HG02610 (cell line): ENCODE measurements at regions not wholly inside any gene's neighbourhood (a gene's known extent, or its start where the extent isn't known, plus 50 kb on each side); places are given as distances from the start of the nearest gene placed in this dataset.

Source experiments
- ATAC-seq: cut with Tn5 transposase; IDR thresholded peaks from one replicate; pipeline ENCODE4 v1.9.1; 2021; ENCODE audit warnings: mild to moderate bottlenecking, moderate library complexity; ENCODE audit not compliant: unreplicated experiment

DNA sequence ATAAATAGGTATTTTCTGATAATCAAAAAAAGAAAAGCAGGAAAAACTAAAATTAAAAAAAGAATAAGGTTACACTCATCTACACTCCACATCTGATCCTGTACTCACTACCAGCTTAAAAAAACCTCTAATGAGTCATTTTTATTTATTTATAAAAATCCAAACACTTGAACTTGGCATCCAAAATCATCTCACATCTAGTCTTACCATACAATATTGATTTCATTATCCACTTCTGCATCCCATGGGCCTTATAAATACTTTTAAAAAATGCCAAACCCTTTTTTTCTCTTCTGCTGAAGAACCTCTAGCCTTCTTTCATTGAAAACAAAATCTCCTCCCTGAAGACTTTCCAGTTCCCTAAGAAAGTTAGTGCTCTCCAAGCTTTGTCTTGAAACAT is 109.7 kb downstream of the TMTC3 start:
- no peak for ATAC-seq

DNA sequence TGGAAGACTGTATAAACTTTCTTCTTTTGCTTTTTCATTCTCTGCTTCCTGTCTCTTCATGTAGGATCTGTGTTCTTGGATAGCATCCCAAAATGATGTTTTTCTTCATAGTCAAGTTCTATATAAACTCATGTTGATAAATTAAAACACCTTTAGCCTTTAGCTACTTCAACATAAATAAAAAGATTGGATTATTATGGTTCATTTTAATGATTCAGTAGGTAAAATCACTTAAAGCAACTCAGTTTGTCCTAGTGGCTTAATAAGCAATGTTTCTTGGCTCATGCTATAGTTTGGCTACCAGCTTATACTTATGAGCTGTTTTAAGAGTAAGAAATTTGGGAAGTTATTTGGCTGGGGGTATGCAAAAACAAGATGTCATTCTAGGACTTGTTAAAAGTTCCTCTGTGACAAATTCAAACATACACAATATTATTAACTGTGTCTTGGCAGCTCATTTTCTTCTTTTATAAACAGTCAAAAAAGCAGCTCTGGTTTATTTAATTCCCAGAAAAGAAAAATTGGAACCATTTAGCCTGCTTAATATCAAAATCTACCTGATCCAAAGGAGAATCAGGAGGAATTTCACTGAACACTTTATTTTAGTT is 111.4 kb downstream of the TMTC3 start:
- ATAC-seq = no peak

DNA sequence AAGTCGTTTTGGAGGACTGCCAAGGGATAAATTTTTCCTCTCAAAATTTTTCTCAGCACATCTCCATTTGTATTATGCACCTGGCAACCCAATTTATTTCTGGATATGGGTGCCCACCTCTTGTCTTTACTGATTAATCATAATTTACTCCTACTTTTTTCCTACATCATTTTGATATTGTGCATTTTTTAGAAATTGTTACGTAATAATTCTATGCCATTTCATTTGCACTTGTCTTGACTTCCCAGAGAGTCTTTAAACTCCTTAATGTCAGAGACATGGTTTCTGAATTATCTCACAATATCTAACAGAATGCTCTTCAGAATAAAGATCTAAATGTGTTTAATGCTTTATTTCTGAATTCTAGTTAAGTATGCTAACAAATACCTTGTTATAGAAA is 113.1 kb downstream of the TMTC3 start:
- ATAC-seq = no peak

DNA sequence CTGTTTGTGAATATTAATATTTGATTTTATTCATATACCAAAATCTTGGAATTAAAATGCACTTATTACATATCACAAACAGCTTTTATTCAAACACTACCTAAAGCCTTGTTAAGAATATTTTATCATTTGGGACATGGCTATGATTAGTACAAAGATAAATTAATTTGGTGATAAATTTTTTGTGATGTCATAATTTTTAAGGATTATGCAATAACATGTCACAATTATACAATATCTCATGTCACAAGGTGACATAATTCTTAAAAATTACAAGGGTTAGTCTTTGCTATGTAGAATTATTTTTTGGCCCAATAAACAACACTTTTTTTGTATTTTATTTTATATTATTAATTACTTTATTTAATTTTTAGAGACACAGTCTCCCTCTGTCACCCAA is 113.7 kb downstream of the TMTC3 start:
- no peak for ATAC-seq

DNA sequence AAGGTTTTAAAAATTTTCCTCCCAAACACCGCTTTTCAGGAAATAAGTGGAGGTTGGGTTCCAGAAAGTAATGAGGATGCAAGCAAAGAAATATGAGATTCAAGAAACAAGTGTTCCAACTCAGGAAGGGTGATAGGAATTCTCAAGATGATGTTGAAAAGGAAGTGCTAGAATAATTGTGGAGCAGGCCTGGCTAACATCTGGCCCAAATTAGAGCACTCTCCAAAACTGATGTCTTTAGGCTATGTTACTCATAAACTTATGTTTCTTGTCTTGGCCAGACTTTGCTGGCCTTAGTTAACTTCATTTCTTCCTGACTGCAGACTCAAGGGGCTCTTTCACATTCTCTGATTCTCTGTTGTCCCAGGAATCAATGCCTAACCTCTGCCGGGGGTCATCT is 116.3 kb downstream of the TMTC3 start:
- no peak for ATAC-seq

DNA sequence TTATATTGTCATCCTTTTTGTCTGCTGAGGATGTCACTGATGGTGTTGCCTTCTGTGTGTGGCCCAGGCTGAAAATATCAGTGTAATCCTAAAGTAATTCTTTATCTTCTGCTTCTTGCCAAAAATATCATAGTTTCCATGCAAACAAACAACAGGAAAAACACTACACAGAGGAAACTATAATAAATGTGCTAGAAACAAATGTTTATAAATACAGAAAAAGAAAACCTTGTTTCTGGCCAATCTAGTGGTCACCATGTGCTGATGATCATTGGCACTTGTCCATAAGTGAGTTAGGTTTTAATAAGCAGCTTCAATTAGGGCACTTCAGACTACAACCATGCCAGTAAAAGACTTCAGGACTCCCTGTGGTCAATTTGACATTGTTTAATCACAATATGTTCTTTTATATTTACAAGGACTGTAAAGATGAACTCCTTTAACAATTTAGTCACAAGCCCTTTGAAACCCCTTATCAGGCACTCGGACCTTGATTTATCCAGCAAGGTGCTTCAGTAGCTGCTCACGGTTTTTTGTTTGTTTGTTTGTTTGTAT is 124.8 kb downstream of the TMTC3 start:
- no peak for ATAC-seq

DNA sequence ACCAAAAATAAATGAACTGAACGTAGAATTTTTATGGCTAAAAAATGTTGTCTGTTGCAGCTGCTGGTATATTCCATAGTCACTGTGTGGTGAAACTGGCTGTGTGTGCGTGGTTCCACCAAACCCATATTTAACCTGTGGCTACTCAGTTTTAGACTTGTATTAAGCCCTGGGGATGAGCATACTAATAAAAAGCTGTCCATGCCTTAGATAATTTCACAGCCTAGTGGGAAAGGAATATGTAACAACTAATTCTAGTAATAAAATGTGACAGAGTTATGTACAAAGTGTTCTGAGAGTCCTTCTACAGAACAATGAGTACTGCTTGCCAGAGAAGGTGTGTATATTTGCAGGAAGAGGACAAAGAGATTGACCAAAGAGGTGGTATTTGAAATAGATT is 125.5 kb downstream of the TMTC3 start:
- ATAC-seq = no peak

DNA sequence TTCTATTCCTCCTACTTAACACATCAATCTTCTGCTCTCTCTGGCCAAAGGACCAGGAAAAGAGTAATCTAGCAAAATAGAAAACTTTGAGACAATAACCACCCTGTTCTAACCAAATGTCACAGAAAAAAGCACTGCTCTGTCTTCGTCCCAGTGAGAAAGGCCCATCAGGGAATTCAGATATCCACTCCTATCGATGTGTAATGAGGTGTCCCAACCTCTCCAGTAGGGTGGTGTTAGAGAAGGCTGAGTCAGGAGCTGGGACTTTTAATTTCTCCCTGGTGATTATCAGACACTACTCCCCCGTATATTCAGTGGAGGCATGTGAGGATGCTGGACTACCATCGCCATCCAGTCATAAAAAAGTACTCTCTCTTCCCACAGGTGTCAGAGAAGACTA is 130.3 kb downstream of the TMTC3 start:
- ATAC-seq = no peak

DNA sequence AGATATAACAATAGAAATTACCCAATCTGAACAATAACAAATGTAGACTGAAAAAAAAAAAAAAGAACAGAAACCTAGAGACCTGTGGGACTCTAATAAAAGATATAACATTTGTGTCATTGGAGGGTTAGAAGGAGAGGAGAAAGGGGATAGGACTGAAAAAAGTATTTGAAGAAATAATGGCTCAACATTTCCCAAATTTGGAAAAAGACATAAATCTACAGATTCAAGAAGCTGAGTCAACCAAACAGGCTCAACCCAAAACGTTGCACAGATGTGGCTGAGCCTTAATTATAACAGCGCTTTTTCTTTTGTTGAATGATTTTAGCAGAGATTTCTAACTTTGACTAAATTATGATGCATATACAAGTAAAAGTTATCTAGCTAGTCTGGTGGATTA is 131.3 kb downstream of the TMTC3 start:
- ATAC-seq = no peak

DNA sequence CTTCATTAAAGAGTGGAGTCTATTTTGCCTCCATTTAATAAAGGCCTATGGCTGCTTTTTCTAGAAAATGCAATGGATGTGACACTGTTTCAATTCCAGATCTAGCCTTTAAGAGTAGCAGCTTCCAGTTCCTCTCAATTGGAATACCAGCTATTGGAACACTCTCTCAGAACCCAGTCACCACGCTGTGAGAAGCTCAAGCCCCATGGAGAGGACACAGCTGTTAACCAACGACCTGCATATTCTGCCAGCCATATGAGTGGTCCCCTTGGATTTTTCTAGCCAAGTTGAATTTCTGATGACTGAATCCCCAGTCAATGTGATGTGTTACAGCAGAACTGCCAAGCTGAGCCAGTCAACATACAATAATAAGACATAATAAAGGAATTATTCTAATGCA is 131.8 kb downstream of the TMTC3 start:
- ATAC-seq = no peak

DNA sequence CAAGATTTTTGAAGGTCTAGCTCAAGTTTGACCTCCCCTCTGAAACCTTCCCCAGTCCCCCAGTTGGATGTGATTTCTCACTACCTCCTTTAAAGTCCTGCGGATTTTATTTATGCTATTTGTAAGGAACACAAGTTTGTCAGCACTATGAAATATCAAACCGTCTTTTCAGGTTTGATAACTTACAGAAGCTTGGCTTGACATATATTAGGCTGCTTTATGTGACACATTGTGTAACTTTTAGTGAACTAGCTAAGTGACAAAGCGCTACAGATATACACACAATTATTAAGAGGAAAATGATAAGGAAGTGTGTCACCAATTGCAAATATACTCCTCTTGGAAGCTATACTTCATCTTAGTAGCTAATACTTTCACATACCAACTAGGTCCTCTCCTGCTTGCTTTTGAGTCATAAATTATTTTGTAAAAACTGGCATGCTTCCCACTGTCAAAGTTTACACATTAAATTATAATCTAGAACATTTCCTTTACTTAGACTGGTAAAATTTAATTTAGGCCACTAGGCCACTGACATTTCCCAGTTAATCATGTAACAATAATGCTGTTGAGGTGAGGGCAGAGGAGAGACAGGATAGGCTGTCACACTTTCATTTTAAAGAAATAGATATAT is 149.5 kb downstream of the TMTC3 start:
- ATAC-seq = no peak

DNA sequence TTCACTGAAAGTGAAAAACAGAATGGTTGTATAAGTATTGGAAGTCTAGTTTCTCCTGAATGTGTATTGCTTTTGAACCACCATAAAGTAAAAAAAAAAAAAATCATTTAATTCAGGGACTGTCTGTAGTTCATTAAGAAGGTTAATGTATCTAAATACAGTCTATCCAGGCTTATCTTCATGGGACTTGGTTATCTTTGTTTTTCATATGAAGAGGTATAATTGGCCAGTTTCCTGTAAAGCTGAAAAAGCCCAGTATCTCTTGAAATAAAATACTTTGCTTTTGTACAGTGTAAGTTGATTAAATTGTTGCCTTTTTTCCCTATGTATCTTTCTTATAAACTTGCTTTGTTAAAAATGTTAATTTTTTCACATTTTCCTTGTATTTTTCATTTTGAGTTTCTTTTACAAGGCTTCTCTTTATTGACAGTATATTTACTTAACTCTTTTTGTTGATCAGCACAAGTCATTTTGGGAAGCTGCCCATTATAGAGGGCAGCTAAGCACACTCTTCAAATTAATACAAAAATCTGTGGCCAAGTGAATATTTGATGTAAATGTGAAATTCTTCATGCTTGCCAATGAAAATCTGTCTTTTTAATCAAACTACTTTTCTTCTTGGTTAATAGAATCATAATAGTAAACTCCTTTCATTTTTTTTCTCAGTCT is 156.0 kb downstream of the TMTC3 start:
- no peak for ATAC-seq

DNA sequence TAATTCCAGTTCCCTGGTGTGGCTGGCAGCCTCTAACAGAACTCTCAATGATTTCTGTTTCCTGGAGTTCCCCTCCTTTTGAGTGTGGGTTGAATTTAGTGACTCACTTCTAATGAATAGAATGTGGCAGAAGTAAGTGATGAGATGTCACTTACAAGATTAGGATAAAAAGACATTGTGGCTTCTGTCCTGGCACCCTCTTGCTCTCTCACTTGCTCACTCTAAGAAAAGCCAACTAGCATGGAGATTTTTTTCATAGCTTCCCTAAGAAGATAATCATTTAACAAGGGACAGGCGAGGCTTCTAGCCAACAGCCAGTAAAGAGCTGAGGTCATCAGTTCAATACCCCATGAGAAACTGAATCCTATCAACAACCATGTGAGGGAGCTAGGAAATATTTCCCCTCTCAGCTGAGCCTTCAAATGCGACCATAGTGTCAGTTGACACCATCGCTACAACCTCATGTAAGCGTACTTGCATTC is 156.7 kb downstream of the TMTC3 start:
- ATAC-seq = peak; percentile 42

DNA sequence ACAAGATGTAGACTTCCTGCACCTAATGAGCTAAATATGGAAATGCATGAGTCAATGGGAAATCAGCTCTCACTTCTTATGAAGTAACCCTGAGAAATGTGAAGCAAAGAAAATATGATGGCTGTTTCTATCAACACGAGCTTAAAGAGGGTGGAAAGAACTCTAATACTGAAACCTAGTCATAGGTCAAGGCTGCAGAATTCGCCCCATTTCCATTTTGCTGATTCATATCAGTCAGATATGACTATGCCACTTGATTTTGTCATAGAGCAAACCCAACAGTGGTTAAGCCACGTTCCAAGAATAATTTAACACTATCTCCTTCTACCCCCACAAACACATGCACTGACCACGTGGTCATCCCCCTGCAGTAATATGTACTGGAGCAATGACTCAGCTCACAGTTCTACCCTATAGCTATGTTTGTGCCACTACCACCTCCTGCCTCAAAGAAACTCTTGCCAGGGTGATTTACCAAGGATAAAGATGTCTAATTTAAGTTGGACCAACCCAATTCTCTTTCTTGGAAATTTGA is 157.5 kb downstream of the TMTC3 start:
- peak; percentile 96 for ATAC-seq

DNA sequence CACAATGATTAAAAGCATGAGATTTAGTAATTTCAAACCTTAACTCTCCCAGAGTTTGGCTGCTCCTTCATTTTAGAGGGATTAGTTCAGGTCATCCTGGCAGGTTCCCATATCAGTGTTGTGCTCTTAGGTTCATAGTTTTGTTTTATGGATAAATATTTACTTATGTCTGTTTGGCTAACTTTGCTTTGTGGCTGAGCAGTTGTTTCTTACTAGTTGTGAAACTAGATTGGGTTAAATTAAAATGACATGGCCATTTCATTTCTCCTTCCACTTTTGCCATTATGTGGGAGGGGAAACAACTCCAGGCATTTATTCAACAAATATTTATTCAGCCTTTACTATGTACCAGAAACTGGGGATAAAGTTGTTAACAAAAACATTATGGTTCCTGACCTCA is 158.8 kb downstream of the TMTC3 start:
- no peak for ATAC-seq

DNA sequence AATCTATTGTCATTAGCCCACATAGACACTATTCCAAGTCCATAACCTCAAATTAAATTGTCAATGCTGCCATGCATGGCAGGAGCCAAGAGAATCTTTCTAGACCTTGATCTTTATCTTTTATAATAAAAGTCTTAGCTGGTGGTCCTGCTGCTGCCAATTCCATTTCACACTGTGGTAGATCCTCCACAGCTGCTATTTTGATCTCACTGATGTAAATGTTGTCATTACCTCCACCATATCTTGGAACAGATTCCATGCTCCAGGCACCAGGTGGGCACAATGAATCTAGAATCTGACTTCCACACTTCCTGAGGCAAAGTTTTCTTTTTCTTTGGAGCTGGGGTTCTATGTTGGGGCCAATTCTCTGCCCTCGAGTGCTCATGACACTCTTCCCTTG is 161.2 kb downstream of the TMTC3 start:
- ATAC-seq = no peak

DNA sequence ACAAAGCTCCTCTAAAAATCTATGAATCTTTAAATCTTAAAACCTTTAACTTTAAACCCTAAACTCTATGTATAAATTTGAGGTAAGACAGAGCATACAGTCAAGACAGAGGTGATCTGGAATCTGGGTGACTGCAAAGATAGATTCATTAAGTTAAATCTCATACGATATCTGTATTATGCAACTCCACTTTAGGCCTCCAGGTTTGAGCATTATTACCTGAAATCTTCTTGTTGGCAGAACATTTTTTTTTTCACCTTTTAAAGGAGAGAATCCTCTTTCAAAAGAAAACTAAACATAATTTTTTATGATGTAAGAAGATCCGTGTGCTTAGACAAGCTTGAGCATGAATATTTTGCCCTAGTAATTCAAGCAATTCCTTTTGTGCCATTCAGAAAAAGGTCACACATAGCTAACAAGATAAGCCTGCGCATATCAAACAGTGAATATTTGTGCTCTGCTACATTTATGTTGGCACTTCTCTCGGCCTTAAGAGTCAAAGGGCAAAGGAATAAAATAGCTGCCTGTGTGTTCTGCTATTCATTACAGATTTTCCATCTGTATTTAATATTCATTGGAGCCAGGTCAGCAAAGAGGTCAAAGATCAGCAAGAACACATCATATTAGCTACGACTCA is 163.3 kb downstream of the TMTC3 start:
- no peak for ATAC-seq

DNA sequence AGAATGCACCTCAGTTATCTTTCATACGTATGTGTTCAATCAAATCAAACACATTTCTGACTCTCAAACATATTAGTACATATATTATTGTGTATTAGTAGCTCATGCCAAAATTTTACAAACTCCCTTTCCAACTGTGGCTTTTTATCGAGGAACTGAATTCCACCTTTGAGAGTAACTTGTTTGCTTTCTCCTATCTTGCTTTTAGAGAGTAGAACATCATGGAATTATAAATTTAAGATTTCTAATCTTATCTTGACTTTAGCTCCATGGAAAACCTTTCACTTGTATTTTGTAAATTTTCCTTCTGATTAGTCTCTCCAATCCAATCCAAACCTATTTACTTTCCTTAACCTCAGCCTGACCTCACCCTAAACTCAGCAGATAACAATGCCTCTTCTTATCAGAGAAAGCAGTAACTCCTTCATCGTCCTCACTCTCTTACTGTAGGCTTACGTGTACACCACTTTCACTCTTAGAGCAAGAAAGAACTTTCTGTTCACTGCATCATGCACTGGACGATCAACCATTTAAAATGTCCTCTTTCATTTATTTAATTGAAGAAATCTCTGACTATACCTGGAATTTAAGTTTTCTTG is 164.5 kb downstream of the TMTC3 start:
- no peak for ATAC-seq

DNA sequence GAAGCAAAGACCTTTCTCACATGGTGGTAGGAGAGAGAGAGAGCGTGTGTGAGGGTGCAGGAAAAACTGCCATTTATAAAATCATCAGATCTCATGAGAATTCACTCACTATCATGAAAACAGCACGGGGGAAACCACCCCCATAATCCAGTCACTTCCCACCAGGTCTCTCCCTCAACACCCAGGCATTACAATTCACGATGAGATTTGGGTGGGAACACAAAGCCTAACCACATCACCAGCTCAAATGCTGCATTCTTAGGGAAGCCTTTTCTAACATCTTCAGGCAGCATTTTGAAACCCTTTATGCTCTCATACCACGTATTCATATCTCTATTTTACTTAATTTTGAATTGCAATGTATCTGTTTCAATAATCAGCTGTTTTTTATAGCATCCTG is 165.9 kb downstream of the TMTC3 start:
- ATAC-seq = no peak

DNA sequence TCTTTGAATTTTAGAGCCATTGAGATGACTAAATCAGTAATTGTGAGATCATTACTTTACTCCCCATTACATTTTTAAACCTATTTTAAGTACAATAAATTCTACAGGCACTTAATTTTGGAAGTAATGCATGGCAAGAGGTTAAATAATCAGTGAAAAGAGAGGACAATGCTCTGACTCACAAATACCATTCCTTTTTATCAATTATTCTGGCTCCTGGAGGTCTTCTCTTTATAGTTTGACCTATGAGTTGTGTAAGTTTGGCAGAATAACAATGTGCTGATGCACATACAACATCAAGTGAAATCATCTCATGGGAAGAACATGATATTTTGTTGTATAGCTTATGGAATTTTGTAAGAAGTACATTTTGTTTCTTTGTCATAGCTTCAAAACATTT is 166.7 kb downstream of the TMTC3 start:
- no peak for ATAC-seq

DNA sequence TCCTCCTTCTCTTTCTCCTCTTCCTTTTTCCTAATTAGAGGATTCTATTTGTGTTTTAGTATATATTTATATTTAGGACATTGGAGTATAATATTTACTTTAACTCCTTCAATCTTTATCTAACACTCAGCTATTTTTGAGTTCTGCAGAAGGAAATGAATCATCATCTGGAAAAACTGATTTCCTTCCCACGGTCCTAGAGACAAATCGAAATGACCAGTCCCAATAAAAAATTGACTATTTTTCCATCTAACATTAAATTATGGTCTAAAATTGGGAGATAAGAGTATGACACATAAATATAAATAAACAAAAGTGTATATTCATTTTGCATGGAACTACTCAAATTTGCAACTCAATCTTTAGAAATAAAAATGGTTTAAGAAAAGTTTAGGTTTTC is 167.4 kb downstream of the TMTC3 start:
- ATAC-seq = no peak
